ENCODE measurements at regions not wholly inside any gene's neighbourhood (a gene's known extent, or its start where the extent isn't known, plus 50 kb on each side); places are given as distances from the start of the nearest gene placed in this dataset.

- TF ChIP-seq CTCF (tag by site-specific recombination; IDR thresholded peaks at IDR 0.05) = peak; percentile 45; the same call in 1 of the 2 replicates
- no peak for TF ChIP-seq PRDM2 (tag by site-specific recombination; IDR thresholded peaks at IDR 0.05; ENCODE audit: borderline replicate concordance)
- no peak for TF ChIP-seq ZNF112 (tag by site-specific recombination; IDR thresholded peaks at IDR 0.05)
- no peak for TF ChIP-seq PRDM6 (tag by site-specific recombination; IDR thresholded peaks at IDR 0.05)
- no peak for TF ChIP-seq ZNF639 (tag by site-specific recombination; IDR thresholded peaks at IDR 0.05)
- TF ChIP-seq ZNF433 (tag by site-specific recombination; IDR thresholded peaks at IDR 0.05; ENCODE audit: low read depth) = no peak
- TF ChIP-seq ZBTB44 (tag by site-specific recombination; IDR thresholded peaks at IDR 0.05) = no peak
These were observed 96.5 kb upstream of the MAOA start (continued) for GRCh38 chrX:43559644-43560043.

GRCh38 chrX:43560247-43560946 is 95.7 kb upstream of the MAOA start:
- POLR2A ChIA-PET = no interaction called here
- no peak overlapping the region for H3K27ac ChIP-seq (ENCODE audit: extremely low read depth, low read depth, low read length)
- H3K9me3 ChIP-seq (ENCODE audit: control insufficient read depth, insufficient read depth, low read depth, low read length) = no peaks in the 10 kb centered on the region
- no peak overlapping the region for H3K4me3 ChIP-seq (ENCODE audit: low read depth, low read length)
- no peaks in the 10 kb centered on the region for H3K4me1 ChIP-seq (ENCODE audit: control insufficient read depth, insufficient read depth, low read length)
- no peaks in the 10 kb centered on the region for H3K36me3 ChIP-seq (ENCODE audit: control insufficient read depth in 2 of 2, insufficient read depth in 1 of 2, low read length in 2 of 2)
- CTCF ChIA-PET = interaction anchor here (0.6 to 4.4 kb wide), 12 partner anchors 9 to 684 kb away, joined by 3 to 59 read pairs (median 4); no protein-coding TSS in a partner anchor
- TF ChIP-seq ZNF529 (tag by site-specific recombination; IDR thresholded peaks at IDR 0.05; ENCODE audit: insufficient replicate concordance) (no peak), ZNF121 (tag by site-specific recombination; IDR thresholded peaks at IDR 0.05) (no peak), TRIM28 (IDR thresholded peaks at IDR 0.05; ENCODE audit: borderline replicate concordance, low read length) (no peak), ZNF624 (tag by site-specific recombination; IDR thresholded peaks at IDR 0.05) (no peak), TSHZ1 (tag by site-specific recombination; IDR thresholded peaks at IDR 0.05; ENCODE audit: borderline replicate concordance) (no peak), ZNF133 (tag by site-specific recombination; IDR thresholded peaks at IDR 0.05) (no peak), ZBTB1 (tag by site-specific recombination; IDR thresholded peaks at IDR 0.05) (no peak), ZNF621 (tag by site-specific recombination; IDR thresholded peaks at IDR 0.05) (no peak), ZNF394 (tag by site-specific recombination; IDR thresholded peaks at IDR 0.05; ENCODE audit: borderline replicate concordance) (no peak), SP2 (tag by site-specific recombination; IDR thresholded peaks at IDR 0.05) (no peak), GLIS1 (tag by site-specific recombination; IDR thresholded peaks at IDR 0.05) (no peak), ZNF404 (tag by site-specific recombination; IDR thresholded peaks at IDR 0.05) (no peak), ZNF555 (tag by site-specific recombination; conservative IDR thresholded peaks at IDR 0.05) (no peak)
